Common myeloid progenitor, CD34-positive (primary cell): ENCODE measurements at regions not wholly inside any gene's neighbourhood (a gene's known extent, or its start where the extent isn't known, plus 50 kb on each side); places are given as distances from the start of the nearest gene placed in this dataset.
"Not testable (repeated sequence)": the region's sequence is repeated elsewhere in the genome, so short reads cannot be mapped to it uniquely, and the experiment has no call there.

Experiments used
- CTCF ChIA-PET: fragments of 350-600 bp; sonication (Branson Sonifier 250); formaldehyde crosslinking; loops from one replicate; lab custom pipeline; 2021; ENCODE audit warnings: antibody characterized with exemption; lab: Charles Lee
- POLR2A ChIA-PET: fragments of 350-600 bp; sonication (Branson Sonifier 250); formaldehyde crosslinking; loops from one replicate; lab custom pipeline; 2021; ENCODE audit warnings: antibody characterized with exemption; lab: Charles Lee
- DNase-seq, 3 donors: peaks; one replicate each; pipeline versions ENCODE4 v3.0.0 to v3.0.0-alpha.2; 2013
- H3K27ac ChIP-seq, 2 experiments: 1 replicate in 1 of 2; 2 replicates in 1 of 2; pipeline ENCODE4 v1.7.0; 2013; ENCODE audit warnings: inconsistent platforms in 2 of 2, low read length in 2 of 2, mild to moderate bottlenecking in 2 of 2, low read depth in 1 of 2, moderate library complexity in 1 of 2; ENCODE audit not compliant: severe bottlenecking in 2 of 2, insufficient read depth in 1 of 2, poor library complexity in 1 of 2
- H3K27me3 ChIP-seq, 5 experiments: replicated peaks in 2 of 5; 1 replicate in 3 of 5; 2 replicates in 2 of 5; pipeline versions ENCODE4 v1.6.1 to v1.7.0; 2013; ENCODE audit warnings: low read length in 4 of 5, mild to moderate bottlenecking in 2 of 5, moderate library complexity in 2 of 5, inconsistent platforms in 1 of 5; ENCODE audit not compliant: insufficient read depth in 5 of 5, control insufficient read depth in 4 of 5
- H3K36me3 ChIP-seq, 4 experiments: 1 replicate in 2 of 4; 2 replicates in 2 of 4; pipeline versions ENCODE4 v1.6.1 to v1.7.0; 2013; ENCODE audit warnings: low read length in 3 of 4, control low read depth in 1 of 4, mild to moderate bottlenecking in 1 of 4; ENCODE audit not compliant: control insufficient read depth in 4 of 4, insufficient read depth in 4 of 4
- H3K4me1 ChIP-seq, 4 experiments: 1 replicate in 3 of 4; 2 replicates in 1 of 4; pipeline versions ENCODE4 v1.6.1 to v1.7.1; 2013; ENCODE audit warnings: low read length in 3 of 4, mild to moderate bottlenecking in 3 of 4, control low read depth in 1 of 4, inconsistent platforms in 1 of 4, moderate library complexity in 1 of 4; ENCODE audit not compliant: control insufficient read depth in 4 of 4, insufficient read depth in 4 of 4; ENCODE audit errors: control extremely low read depth in 1 of 4
- H3K4me3 ChIP-seq, 7 experiments: 1 replicate in 4 of 7; 2 replicates in 3 of 7; pipeline versions ENCODE4 v1.5.1 to v1.7.0; 2013; ENCODE audit warnings: mild to moderate bottlenecking in 7 of 7, low read length in 6 of 7, moderate library complexity in 6 of 7, inconsistent platforms in 2 of 7, low read depth in 2 of 7, control low read depth in 1 of 7; ENCODE audit not compliant: insufficient read depth in 4 of 7, control insufficient read depth in 1 of 7; ENCODE audit errors: extremely low read depth in 1 of 7
- H3K9me3 ChIP-seq, 5 experiments: 1 replicate in 4 of 5; 2 replicates in 1 of 5; pipeline versions ENCODE4 v1.6.1 to v1.7.1; 2013; ENCODE audit warnings: low read length in 4 of 5, mild to moderate bottlenecking in 2 of 5, inconsistent platforms in 1 of 5, low read depth in 1 of 5, moderate library complexity in 1 of 5; ENCODE audit not compliant: control insufficient read depth in 4 of 5, insufficient read depth in 2 of 5; ENCODE audit errors: control extremely low read depth in 1 of 5
- WGBS: methylation state at CpG from one replicate; pipeline ENCODE4 v1.1.5; 2013; ENCODE audit not compliant: insufficient coverage; 5-methylcytosine and 5-hydroxymethylcytosine counted together

GRCh38 chr5:125245216-125245615 is 498.8 kb upstream of the ZNF608 start:
- ChIA-PET POLR2A (no interaction called here), CTCF (no interaction called here)
- H3K4me3 ChIP-seq, result no peak overlapping the region
- H3K27me3 ChIP-seq, result no peaks in the 10 kb centered on the region
- WGBS, result 100% methylated on average over 4 of the region's 4 CpGs
- H3K4me1 ChIP-seq, result no peaks in the 10 kb centered on the region
- no peaks in the 10 kb centered on the region for H3K36me3 ChIP-seq
- no peak overlapping the region for H3K27ac ChIP-seq
- H3K9me3 ChIP-seq, result no peaks in the 10 kb centered on the region
- no peak for DNase-seq

DNA sequence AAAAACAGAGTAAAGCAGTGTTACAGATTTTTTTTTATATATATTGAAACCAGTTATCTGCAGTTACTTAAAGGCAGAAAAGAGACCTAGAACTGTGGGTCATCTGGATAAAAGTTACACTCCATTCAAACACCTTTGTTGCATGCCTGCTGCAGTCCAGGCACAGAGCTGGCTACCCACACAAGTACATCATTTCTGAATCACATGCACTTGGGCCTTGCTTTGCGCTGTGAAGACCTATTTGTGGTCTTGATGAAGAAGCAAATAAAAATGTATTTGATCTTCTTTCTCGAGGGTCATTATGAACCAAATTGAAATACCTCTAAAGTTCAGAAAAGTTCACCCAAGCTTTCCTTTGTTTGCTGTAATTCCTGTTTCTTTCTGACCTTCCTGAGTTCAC is 503.0 kb upstream of the ZNF608 start:
- Histone ChIP-seq H3K4me1 (no peaks in the 10 kb centered on the region), H3K27ac (no peak overlapping the region), H3K36me3 (no peaks in the 10 kb centered on the region), H3K9me3 (peaks cover 0 to 8% (median 2%) of the 10 kb centered on the region in 5 experiments), H3K4me3 (no peak overlapping the region), H3K27me3 (no peaks in the 10 kb centered on the region)
- DNase-seq, result no peak
- ChIA-PET POLR2A (no interaction called here), CTCF (no interaction called here)
- no CpG with 5 or more reads among the region's 2 CpGs for WGBS

GRCh38 chr5:125251703-125252102 is 505.3 kb upstream of the ZNF608 start:
- no peaks in the 10 kb centered on the region for H3K36me3 ChIP-seq
- no peaks in the 10 kb centered on the region for H3K27me3 ChIP-seq
- no peak for DNase-seq
- ChIA-PET POLR2A (no interaction called here), CTCF (no interaction called here)
- no peak overlapping the region for H3K27ac ChIP-seq
- H3K9me3 ChIP-seq, result peaks cover 0 to 9% (median 3%) of the 10 kb centered on the region in 5 experiments
- no peaks in the 10 kb centered on the region for H3K4me1 ChIP-seq
- no peak overlapping the region for H3K4me3 ChIP-seq

GRCh38 chr5:125253634-125254033 is 507.2 kb upstream of the ZNF608 start:
- H3K4me3 ChIP-seq, H3K27ac ChIP-seq, H3K9me3 ChIP-seq, H3K4me1 ChIP-seq, DNase-seq, H3K27me3 ChIP-seq, POLR2A ChIA-PET, H3K36me3 ChIP-seq: not testable (repeated sequence)
- 93% methylated on average over 7 of the region's 7 CpGs for WGBS
- CTCF ChIA-PET, result interaction anchor here (0.6 kb wide), 1 partner anchor 79 kb away, joined by 3 read pairs; no protein-coding TSS in a partner anchor

GRCh38 chr5:125254267-125254666 is 507.8 kb upstream of the ZNF608 start:
- POLR2A ChIA-PET, result no interaction called here

DNA sequence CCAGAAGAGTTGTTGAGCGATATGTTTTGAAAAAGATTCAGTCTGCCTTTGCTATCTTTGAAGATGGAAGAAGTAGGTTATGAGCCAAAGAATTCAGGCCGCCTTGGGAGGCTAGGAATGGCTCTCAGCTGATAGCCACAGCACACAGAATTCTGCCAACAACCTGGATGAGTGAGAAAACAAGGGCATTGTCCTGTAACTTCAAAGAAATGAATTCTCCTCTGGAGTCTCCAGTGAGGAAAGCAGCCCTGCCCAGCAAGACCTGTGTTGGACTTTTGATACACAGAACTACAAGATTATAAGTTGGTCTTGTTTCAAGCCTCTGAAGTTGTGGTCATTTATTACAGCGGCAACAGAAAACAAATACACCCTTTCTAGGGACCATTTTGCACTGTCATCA is 509.9 kb upstream of the ZNF608 start:
- H3K27me3 ChIP-seq, result peaks cover 0 to 2% (median 0%) of the 10 kb centered on the region in 5 experiments

More at GRCh38 chr5:125254267-125254666, 507.8 kb upstream of the ZNF608 start:
- 75% methylated on average over 3 of the region's 3 CpGs for WGBS
- CTCF ChIA-PET, result interaction anchor here (0.6 kb wide), 1 partner anchor 79 kb away, joined by 3 read pairs; no protein-coding TSS in a partner anchor
- DNase-seq, result no peak
- Histone ChIP-seq H3K27ac (no peak overlapping the region), H3K27me3 (no peaks in the 10 kb centered on the region), H3K36me3 (no peaks in the 10 kb centered on the region), H3K9me3 (peaks cover 0 to 9% (median 3%) of the 10 kb centered on the region in 5 experiments), H3K4me1 (no peaks in the 10 kb centered on the region), H3K4me3 (no peak overlapping the region)

GRCh38 chr5:125257057-125257972 is 510.9 kb upstream of the ZNF608 start:
- Histone ChIP-seq H3K36me3 (no peaks in the 10 kb centered on the region), H3K27me3 (peaks cover 0 to 2% (median 0%) of the 10 kb centered on the region in 5 experiments), H3K27ac (no peak overlapping the region), H3K4me1 (no peaks in the 10 kb centered on the region), H3K4me3 (no peak overlapping the region), H3K9me3 (peaks cover 0 to 9% (median 3%) of the 10 kb centered on the region in 5 experiments)
- ChIA-PET POLR2A (no interaction called here), CTCF (no interaction called here)
- DNase-seq, result no peak
- WGBS, result 97% methylated on average over 3 of the region's 4 CpGs

More for the DNA sequence above, 509.9 kb upstream of the ZNF608 start:
- no peak for DNase-seq
- peaks cover 0 to 9% (median 3%) of the 10 kb centered on the region in 5 experiments for H3K9me3 ChIP-seq
- H3K27ac ChIP-seq, result no peak overlapping the region
- ChIA-PET POLR2A (no interaction called here), CTCF (no interaction called here)
- no peaks in the 10 kb centered on the region for H3K36me3 ChIP-seq
- no peaks in the 10 kb centered on the region for H3K4me1 ChIP-seq
- no peak overlapping the region for H3K4me3 ChIP-seq
- 94% methylated on average over 2 of the region's 3 CpGs for WGBS
